ENCODE measurements at regions not wholly inside any gene's neighbourhood (a gene's known extent, or its start where the extent isn't known, plus 50 kb on each side); places are given as distances from the start of the nearest gene placed in this dataset.
"Not testable (repeated sequence)": the region's sequence is repeated elsewhere in the genome, so short reads cannot be mapped to it uniquely, and the experiment has no call there.

GRCh38 chr16:66242206-66242605 lies 124.3 kb upstream of the CDH5 start:
- TF ChIP-seq CTCF, POLR2A (IDR thresholded peaks at IDR 0.05): not testable (repeated sequence)

All from Peyer's patch (tissue), 4 donors.